Neuronal stem cell (in vitro differentiated cells): ENCODE measurements at regions not wholly inside any gene's neighbourhood (a gene's known extent, or its start where the extent isn't known, plus 50 kb on each side); places are given as distances from the start of the nearest gene placed in this dataset.

Experiments used
- DNase-seq: peaks from one replicate; pipeline ENCODE4 v3.0.0-alpha.2; 2013; ENCODE audit warnings: low spot score
- H2AFZ ChIP-seq: one replicate; pipeline ENCODE4 v1.6.1; 2013; ENCODE audit warnings: mild to moderate bottlenecking, low read length, inconsistent platforms
- H2AK5ac ChIP-seq: 2 replicates; pipeline ENCODE4 v1.6.1; 2013; ENCODE audit warnings: low read depth, mild to moderate bottlenecking, inconsistent platforms, low read length, moderate library complexity, mixed read lengths
- H2BK120ac ChIP-seq: 2 replicates; pipeline ENCODE4 v1.6.1; 2013; ENCODE audit warnings: low read depth, mild to moderate bottlenecking, inconsistent platforms, low read length, moderate library complexity, mixed read lengths
- H2BK12ac ChIP-seq: one replicate; pipeline ENCODE4 v1.6.1; 2013; ENCODE audit warnings: low read length, inconsistent platforms
- H2BK15ac ChIP-seq: 2 replicates; pipeline ENCODE4 v1.6.1; 2013; ENCODE audit warnings: mild to moderate bottlenecking, low read length, inconsistent platforms, mixed read lengths
- H2BK5ac ChIP-seq: one replicate; pipeline ENCODE4 v1.6.1; 2013; ENCODE audit warnings: inconsistent platforms, mild to moderate bottlenecking, low read length, moderate library complexity
- H3K14ac ChIP-seq: one replicate; pipeline ENCODE4 v1.6.1; 2013; ENCODE audit warnings: low read length, inconsistent platforms
- H3K18ac ChIP-seq: 2 replicates; pipeline ENCODE4 v1.6.1; 2013; ENCODE audit warnings: low read length, inconsistent platforms
- H3K23ac ChIP-seq: 2 replicates; pipeline ENCODE4 v1.6.1; 2013; ENCODE audit warnings: low read depth, mild to moderate bottlenecking, mixed read lengths, low read length, inconsistent platforms; ENCODE audit not compliant: poor library complexity
- H3K27ac ChIP-seq: replicated peaks from 3 replicates; pipeline ENCODE4 v1.5.1; 2013; ENCODE audit warnings: low read length, inconsistent platforms
- H3K27me3 ChIP-seq, 3 experiments: 2 replicates each; pipeline ENCODE4 v1.6.1; 2013; ENCODE audit warnings: low read length in 3 of 3, mild to moderate bottlenecking in 2 of 3, inconsistent platforms in 1 of 3, low read depth in 1 of 3, mixed read lengths in 1 of 3, moderate library complexity in 1 of 3; ENCODE audit not compliant: control insufficient read depth in 3 of 3, insufficient read depth in 3 of 3
- H3K36me3 ChIP-seq, 2 donors: replicated peaks in 1 of 2; 2 replicates each; pipeline ENCODE4 v1.6.1; 2013; ENCODE audit warnings: low read length in 2 of 2; ENCODE audit not compliant: control insufficient read depth in 2 of 2, insufficient read depth in 2 of 2
- H3K4ac ChIP-seq: 2 replicates; pipeline ENCODE4 v1.6.1; 2013; ENCODE audit warnings: inconsistent platforms, mild to moderate bottlenecking, low read length, moderate library complexity
- H3K4me1 ChIP-seq, 2 donors: 1 replicate in 1 of 2; 2 replicates in 1 of 2; pipeline ENCODE4 v1.6.1; 2013; ENCODE audit warnings: low read length in 2 of 2, low read depth in 1 of 2; ENCODE audit not compliant: control insufficient read depth in 2 of 2, insufficient read depth in 1 of 2
- H3K4me2 ChIP-seq: one replicate; pipeline ENCODE4 v1.6.1; 2013; ENCODE audit warnings: mild to moderate bottlenecking, low read length, inconsistent platforms; ENCODE audit not compliant: insufficient read depth, poor library complexity, severe bottlenecking
- H3K4me3 ChIP-seq, 2 donors: 2 replicates each; pipeline ENCODE4 v1.5.1; 2013; ENCODE audit warnings: low read length in 2 of 2, mild to moderate bottlenecking in 2 of 2, inconsistent platforms in 1 of 2, moderate library complexity in 1 of 2
- H3K79me1 ChIP-seq: one replicate; pipeline ENCODE4 v1.6.1; 2013; ENCODE audit warnings: low read depth, mild to moderate bottlenecking, inconsistent platforms, low read length, moderate library complexity
- H3K9ac ChIP-seq: one replicate; pipeline ENCODE4 v1.6.1; 2013; ENCODE audit warnings: mild to moderate bottlenecking, low read depth, low read length, inconsistent platforms; ENCODE audit not compliant: poor library complexity
- H3K9me3 ChIP-seq, 2 donors: replicated peaks in 1 of 2; 2 replicates each; pipeline versions ENCODE3 to v1.6.1; 2013; ENCODE audit warnings: low read length in 2 of 2, mild to moderate bottlenecking in 2 of 2, inconsistent platforms in 1 of 2, low read depth in 1 of 2, mixed read lengths in 1 of 2, moderate library complexity in 1 of 2; ENCODE audit not compliant: control insufficient read depth in 2 of 2, insufficient read depth in 1 of 2
- H4K8ac ChIP-seq: one replicate; pipeline ENCODE4 v1.6.1; 2013; ENCODE audit warnings: low read depth, mild to moderate bottlenecking, inconsistent platforms, low read length, moderate library complexity
- H4K91ac ChIP-seq: one replicate; pipeline ENCODE4 v1.6.1; 2013; ENCODE audit warnings: low read length, low read depth, mild to moderate bottlenecking, inconsistent platforms; ENCODE audit not compliant: poor library complexity
- WGBS, 2 donors: extraction: QIAGEN DNeasy Blood & Tissue Kit; methylation state at CpG; one replicate each; pipeline ENCODE4 v1.1.7; 2013; ENCODE audit warnings: missing lambda C conversion rate in 2 of 2, mixed read lengths in 1 of 2; ENCODE audit not compliant: insufficient read length in 2 of 2, insufficient replicate concordance in 1 of 2; ENCODE audit errors: extremely low coverage in 2 of 2; 5-methylcytosine and 5-hydroxymethylcytosine counted together

GRCh38 chr5:30768056-30768690 is 425.3 kb upstream of the CDH6 start:
- WGBS, 2 donors: no CpG with 5 or more reads among the region's 1 CpG

GRCh38 chr5:30765706-30766105 is 427.8 kb upstream of the CDH6 start:
- no peaks in the 10 kb centered on the region for H3K9me3 ChIP-seq
- no CpG with 5 or more reads among the region's 2 CpGs for WGBS, 2 donors
- no peak overlapping the region for H2BK12ac ChIP-seq
- H3K9ac ChIP-seq: no peak overlapping the region
- H4K91ac ChIP-seq: no peak overlapping the region
- H3K23ac ChIP-seq: no peak overlapping the region
- no peak overlapping the region for H2BK15ac ChIP-seq
- H3K36me3 ChIP-seq: no peaks in the 10 kb centered on the region
- no peak overlapping the region for H4K8ac ChIP-seq
- no peak overlapping the region for H3K18ac ChIP-seq
- H2BK120ac ChIP-seq: no peak overlapping the region
- H3K4ac ChIP-seq: no peak overlapping the region
- no peaks in the 10 kb centered on the region for H3K79me1 ChIP-seq
- no peak overlapping the region for H2AK5ac ChIP-seq
- no peak overlapping the region for H2BK5ac ChIP-seq
- H3K27ac ChIP-seq: no peak overlapping the region
- H3K4me2 ChIP-seq: no peak overlapping the region
- no peak overlapping the region for H2AFZ ChIP-seq
- no peaks in the 10 kb centered on the region for H3K27me3 ChIP-seq
- DNase-seq: no peak
- H3K4me3 ChIP-seq: no peak overlapping the region
- H3K14ac ChIP-seq: no peak overlapping the region
- peaks cover 0 to 4% of the 10 kb centered on the region in 2 donors for H3K4me1 ChIP-seq

More at GRCh38 chr5:30768056-30768690, 425.3 kb upstream of the CDH6 start:
- no peak overlapping the region for H3K23ac ChIP-seq
- H4K91ac ChIP-seq: no peak overlapping the region
- no peaks in the 10 kb centered on the region for H3K27me3 ChIP-seq
- H2BK5ac ChIP-seq: no peak overlapping the region
- no peak overlapping the region for H2AFZ ChIP-seq
- no peak overlapping the region for H2BK120ac ChIP-seq
- no peak overlapping the region for H3K9ac ChIP-seq
- H3K14ac ChIP-seq: no peak overlapping the region
- no peaks in the 10 kb centered on the region for H3K4me1 ChIP-seq
- no peak overlapping the region for H3K18ac ChIP-seq
- no peak overlapping the region for H3K27ac ChIP-seq
- H3K79me1 ChIP-seq: no peaks in the 10 kb centered on the region
- H3K4me3 ChIP-seq: no peak overlapping the region
- H2BK12ac ChIP-seq: no peak overlapping the region
- no peak overlapping the region for H2BK15ac ChIP-seq
- H4K8ac ChIP-seq: no peak overlapping the region
- no peak overlapping the region for H2AK5ac ChIP-seq
- no peaks in the 10 kb centered on the region for H3K9me3 ChIP-seq
- no peaks in the 10 kb centered on the region for H3K36me3 ChIP-seq
- no peak overlapping the region for H3K4me2 ChIP-seq
- no peak overlapping the region for H3K4ac ChIP-seq
- no peak for DNase-seq

GRCh38 chr5:30765227-30765626 is 428.3 kb upstream of the CDH6 start:
- Histone ChIP-seq H2BK120ac (no peak overlapping the region), H3K4ac (no peak overlapping the region), H3K9me3 (no peaks in the 10 kb centered on the region), H3K14ac (no peak overlapping the region), H3K27ac (no peak overlapping the region), H3K27me3 (no peaks in the 10 kb centered on the region), H2BK5ac (no peak overlapping the region), H2AFZ (peak overlapping the region; percentile 21), H3K4me2 (no peak overlapping the region), H2BK15ac (no peak overlapping the region), H3K4me1 (peaks cover 0 to 4% of the 10 kb centered on the region in 2 donors), H3K79me1 (no peaks in the 10 kb centered on the region), H3K36me3 (no peaks in the 10 kb centered on the region), H4K8ac (no peak overlapping the region), H2BK12ac (no peak overlapping the region), H3K23ac (no peak overlapping the region), H3K18ac (no peak overlapping the region), H4K91ac (no peak overlapping the region), H2AK5ac (no peak overlapping the region), H3K4me3 (no peak overlapping the region), H3K9ac (no peak overlapping the region)
- no CpG with 5 or more reads among the region's 2 CpGs for WGBS, 2 donors
- no peak for DNase-seq

GRCh38 chr5:30764704-30765103 is 428.8 kb upstream of the CDH6 start:
- Histone ChIP-seq H3K79me1 (no peaks in the 10 kb centered on the region), H2BK5ac (no peak overlapping the region), H3K27me3 (no peaks in the 10 kb centered on the region), H2AK5ac (no peak overlapping the region), H3K14ac (no peak overlapping the region), H2BK12ac (no peak overlapping the region), H3K4me3 (no peak overlapping the region), H2BK15ac (no peak overlapping the region), H4K8ac (no peak overlapping the region), H2AFZ (no peak overlapping the region), H2BK120ac (no peak overlapping the region), H3K27ac (no peak overlapping the region), H3K9me3 (no peaks in the 10 kb centered on the region), H3K23ac (no peak overlapping the region), H3K36me3 (no peaks in the 10 kb centered on the region), H3K9ac (no peak overlapping the region), H3K4ac (no peak overlapping the region), H3K4me2 (no peak overlapping the region), H4K91ac (no peak overlapping the region), H3K18ac (no peak overlapping the region), H3K4me1 (peaks cover 0 to 4% of the 10 kb centered on the region in 2 donors)
- WGBS, 2 donors: no CpG with 5 or more reads among the region's 1 CpG
- DNase-seq: no peak
